ENCODE measurements at regions not wholly inside any gene's neighbourhood (a gene's known extent, or its start where the extent isn't known, plus 50 kb on each side); places are given as distances from the start of the nearest gene placed in this dataset.

DNA sequence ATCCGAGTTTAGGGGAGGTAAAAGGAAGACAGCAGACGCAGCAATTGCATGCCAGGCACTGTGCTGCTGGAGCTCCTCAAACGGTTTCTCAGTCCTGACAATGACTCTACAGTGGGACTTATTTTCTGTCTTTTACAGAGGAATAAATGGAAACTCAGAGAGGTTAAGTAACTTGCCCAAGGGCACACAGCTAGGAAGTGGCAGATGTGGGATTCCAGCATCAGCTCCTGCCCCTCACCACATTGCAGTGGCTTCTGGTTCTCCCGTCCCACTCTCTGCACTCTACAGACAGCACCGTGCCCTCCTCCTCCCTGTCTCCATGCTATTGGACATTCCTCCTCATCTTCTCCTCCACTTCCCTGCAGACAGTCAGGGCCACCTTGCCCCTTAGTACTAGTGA lies 74.2 kb upstream of the KSR1 start:
- no peak for TF ChIP-seq POLR2A (IDR thresholded peaks at IDR 0.05; ENCODE audit: extremely low read depth, insufficient read length)
- no peak for TF ChIP-seq MAX (IDR thresholded peaks at IDR 0.05; ENCODE audit: low read depth, low read length)
- TF ChIP-seq CTCF (IDR thresholded peaks at IDR 0.05; ENCODE audit: low read depth, low read length), result no peak
- no peak for TF ChIP-seq MYC (IDR thresholded peaks at IDR 0.05; ENCODE audit: low read depth, low read length)
- no peak for DNase-seq (ENCODE audit: low read depth)
- no peak overlapping the region for H3K4me3 ChIP-seq (ENCODE audit: low read depth, low read length)

DNA sequence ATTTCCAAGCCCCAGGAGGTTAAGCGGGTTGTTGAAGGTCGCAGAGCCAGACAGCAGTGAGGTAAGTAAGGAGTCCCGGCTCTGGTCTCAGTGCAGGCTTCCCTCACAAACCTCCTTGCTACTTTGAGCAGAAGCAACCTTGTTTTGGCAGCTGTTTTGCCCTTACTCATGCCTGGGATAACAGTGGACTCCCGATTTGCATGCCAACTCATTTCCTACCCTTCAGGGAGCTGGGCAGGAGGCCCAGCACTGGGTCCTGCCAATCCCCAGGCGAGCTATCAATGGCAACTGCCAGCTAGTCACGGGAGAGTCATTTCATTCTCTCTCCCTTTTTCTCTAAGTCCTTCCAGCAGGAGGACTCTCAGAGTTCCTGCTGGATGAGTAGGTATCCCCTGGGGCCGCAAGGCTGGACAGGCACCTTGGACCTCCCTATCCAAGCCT lies 72.0 kb upstream of the KSR1 start:
- no peak overlapping the region for H3K4me3 ChIP-seq (ENCODE audit: low read depth, low read length)
- TF ChIP-seq MYC (IDR thresholded peaks at IDR 0.05; ENCODE audit: low read depth, low read length) (no peak), POLR2A (IDR thresholded peaks at IDR 0.05; ENCODE audit: extremely low read depth, insufficient read length) (no peak), MAX (IDR thresholded peaks at IDR 0.05; ENCODE audit: low read depth, low read length) (no peak), CTCF (IDR thresholded peaks at IDR 0.05; ENCODE audit: low read depth, low read length) (no peak)
- no peak for DNase-seq (ENCODE audit: low read depth)

GRCh38 chr17:27384726-27385125 lies 71.5 kb upstream of the KSR1 start:
- H3K4me3 ChIP-seq (ENCODE audit: low read depth, low read length), result no peak overlapping the region
- TF ChIP-seq MAX (IDR thresholded peaks at IDR 0.05; ENCODE audit: low read depth, low read length), result no peak
- TF ChIP-seq POLR2A (IDR thresholded peaks at IDR 0.05; ENCODE audit: extremely low read depth, insufficient read length), result no peak
- no peak for TF ChIP-seq CTCF (IDR thresholded peaks at IDR 0.05; ENCODE audit: low read depth, low read length)
- no peak for TF ChIP-seq MYC (IDR thresholded peaks at IDR 0.05; ENCODE audit: low read depth, low read length)
- DNase-seq (ENCODE audit: low read depth), result no peak

- TF ChIP-seq MAX (IDR thresholded peaks at IDR 0.05; ENCODE audit: low read depth, low read length) (no peak), POLR2A (IDR thresholded peaks at IDR 0.05; ENCODE audit: extremely low read depth, insufficient read length) (no peak), MYC (IDR thresholded peaks at IDR 0.05; ENCODE audit: low read depth, low read length) (no peak), CTCF (IDR thresholded peaks at IDR 0.05; ENCODE audit: low read depth, low read length) (no peak)
Measured at GRCh38 chr17:27385626-27386025, 70.6 kb upstream of the KSR1 start.

DNA sequence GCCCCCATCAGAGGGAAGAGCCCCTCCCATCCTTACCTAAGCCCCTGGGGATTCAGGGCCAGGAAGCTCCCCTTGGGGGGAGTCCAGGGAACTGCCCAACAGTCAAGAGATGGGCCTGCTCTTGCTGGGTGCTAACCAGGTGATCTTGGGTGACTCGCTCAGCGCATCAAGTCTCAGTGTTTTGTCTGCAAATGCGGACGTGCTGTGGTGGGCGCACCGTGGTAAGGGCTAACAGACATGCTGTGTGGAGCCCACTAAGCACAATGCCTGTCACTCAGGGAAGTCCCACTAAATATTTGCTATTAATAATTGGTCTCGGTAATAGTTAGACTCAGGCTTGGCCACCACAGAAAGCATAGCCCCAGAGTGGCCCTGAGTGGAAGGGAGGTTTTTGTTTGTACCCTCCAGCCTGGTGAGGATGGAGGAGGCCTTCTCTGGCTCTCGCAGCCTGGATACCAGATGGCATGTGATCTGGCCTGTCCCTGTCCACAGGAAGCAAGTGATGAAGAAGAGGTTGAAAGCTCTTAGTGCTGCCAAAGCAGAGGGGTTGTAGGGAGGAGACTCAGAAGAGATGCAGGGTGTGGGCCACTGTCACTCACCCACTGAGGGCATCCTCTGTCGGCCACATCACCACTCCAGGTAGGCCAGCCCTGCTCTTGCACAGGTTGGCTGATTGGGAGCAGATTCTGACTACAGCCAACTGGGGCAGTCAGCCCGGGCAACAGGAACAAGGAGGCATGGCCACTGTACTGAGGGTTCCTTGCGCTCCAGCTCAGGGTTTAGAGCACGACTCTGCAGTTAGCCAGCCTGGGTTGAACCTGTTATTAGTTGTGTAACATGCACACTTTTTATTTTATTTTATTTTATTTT lies 69.8 kb upstream of the KSR1 start:
- TF ChIP-seq MAX (IDR thresholded peaks at IDR 0.05; ENCODE audit: low read depth, low read length) (no peak), CTCF (IDR thresholded peaks at IDR 0.05; ENCODE audit: low read depth, low read length) (no peak), POLR2A (IDR thresholded peaks at IDR 0.05; ENCODE audit: extremely low read depth, insufficient read length) (no peak), MYC (IDR thresholded peaks at IDR 0.05; ENCODE audit: low read depth, low read length) (no peak)
- DNase-seq (ENCODE audit: low read depth), result no peak
- no peak overlapping the region for H3K4me3 ChIP-seq (ENCODE audit: low read depth, low read length)

More at GRCh38 chr17:27385626-27386025, 70.6 kb upstream of the KSR1 start:
- DNase-seq (ENCODE audit: low read depth), result no peak
- H3K4me3 ChIP-seq (ENCODE audit: low read depth, low read length), result no peak overlapping the region

All from NB4 (cell line).